KMS-11 (cell line): ENCODE measurements at regions not wholly inside any gene's neighbourhood (a gene's known extent, or its start where the extent isn't known, plus 50 kb on each side); places are given as distances from the start of the nearest gene placed in this dataset.

Experiments
- H2AFZ ChIP-seq: fragments of 200-600 bp; sonication (generic); 2 replicates; pipeline ENCODE4 v1.6.1; 2016; ENCODE audit warnings: antibody characterized with exemption, mixed run types, low read depth
- H3K27ac ChIP-seq: fragments of 200-600 bp; sonication (generic); 2 replicates; pipeline ENCODE4 v1.6.1; 2016; ENCODE audit warnings: mild to moderate bottlenecking, mixed run types
- H3K27me3 ChIP-seq: fragments of 200-600 bp; sonication (generic); 2 replicates; pipeline ENCODE4 v1.6.1; 2017; ENCODE audit warnings: mild to moderate bottlenecking, low read depth, mixed run types, moderate library complexity; ENCODE audit not compliant: insufficient read depth
- H3K36me3 ChIP-seq: fragments of 200-600 bp; sonication (generic); 2 replicates; pipeline ENCODE4 v1.6.1; 2017; ENCODE audit warnings: mild to moderate bottlenecking, mixed run types; ENCODE audit not compliant: insufficient read depth
- H3K4me1 ChIP-seq: fragments of 200-600 bp; sonication (generic); 2 replicates; pipeline ENCODE4 v1.6.1; 2016; ENCODE audit warnings: mild to moderate bottlenecking, low read depth, mixed run types; ENCODE audit not compliant: poor library complexity, severe bottlenecking
- H3K4me2 ChIP-seq: fragments of 200-600 bp; sonication (generic); 2 replicates; pipeline ENCODE4 v1.7.0; 2016; ENCODE audit warnings: mild to moderate bottlenecking, mixed run types
- H3K4me3 ChIP-seq: fragments of 200-600 bp; sonication (generic); IDR thresholded peaks from 2 replicates; pipeline ENCODE4 v1.6.1; 2017; ENCODE audit warnings: low read depth, low read length, mixed read lengths; ENCODE audit not compliant: insufficient read depth
- H3K79me2 ChIP-seq: fragments of 200-600 bp; sonication (generic); 2 replicates; pipeline ENCODE4 v1.6.1; 2016; ENCODE audit warnings: low read depth, mixed run types; ENCODE audit not compliant: insufficient read depth
- H3K9ac ChIP-seq: fragments of 200-600 bp; sonication (generic); 2 replicates; pipeline ENCODE4 v1.6.1; 2016; ENCODE audit warnings: mild to moderate bottlenecking, mixed run types
- H4K20me1 ChIP-seq: fragments of 200-600 bp; sonication (generic); 2 replicates; pipeline ENCODE4 v1.6.1; 2016; ENCODE audit warnings: mild to moderate bottlenecking, mixed run types; ENCODE audit not compliant: insufficient read depth
- CTCF ChIP-seq: fragments of 200-600 bp; sonication (generic); conservative IDR thresholded peaks from 2 replicates; pipeline ENCODE4 v1.6.1; 2017; ENCODE audit warnings: low read depth, mild to moderate bottlenecking, antibody characterized with exemption, low read length, moderate library complexity, mixed read lengths

GRCh38 chr5:133905424-133905823 lies 63.0 kb downstream of the C5orf15 start:
- TF ChIP-seq CTCF = no peak
- H2AFZ ChIP-seq = no peak overlapping the region
- H4K20me1 ChIP-seq = no peaks in the 10 kb centered on the region
- no peaks in the 10 kb centered on the region for H3K27me3 ChIP-seq
- H3K4me3 ChIP-seq = no peak overlapping the region
- no peak overlapping the region for H3K4me2 ChIP-seq
- H3K36me3 ChIP-seq = no peaks in the 10 kb centered on the region
- H3K4me1 ChIP-seq = no peaks in the 10 kb centered on the region
- no peak overlapping the region for H3K9ac ChIP-seq
- no peaks in the 10 kb centered on the region for H3K79me2 ChIP-seq
- H3K27ac ChIP-seq = no peak overlapping the region

GRCh38 chr5:133904641-133905040 lies 63.8 kb downstream of the C5orf15 start:
- Histone ChIP-seq H2AFZ (no peak overlapping the region), H3K4me1 (no peaks in the 10 kb centered on the region)
- TF ChIP-seq CTCF = no peak

GRCh38 chr5:133902511-133903118 lies 65.8 kb downstream of the C5orf15 start:
- no peak overlapping the region for H2AFZ ChIP-seq
- no peak for TF ChIP-seq CTCF
- H3K9ac ChIP-seq = no peak overlapping the region
- H4K20me1 ChIP-seq = no peaks in the 10 kb centered on the region
- no peaks in the 10 kb centered on the region for H3K27me3 ChIP-seq
- H3K79me2 ChIP-seq = no peaks in the 10 kb centered on the region
- no peak overlapping the region for H3K4me3 ChIP-seq
- H3K4me2 ChIP-seq = no peak overlapping the region
- H3K27ac ChIP-seq = no peak overlapping the region
- no peaks in the 10 kb centered on the region for H3K36me3 ChIP-seq
- H3K4me1 ChIP-seq = peaks cover under 1% of the 10 kb centered on the region

More at GRCh38 chr5:133904641-133905040, 63.8 kb downstream of the C5orf15 start:
- Histone ChIP-seq H3K4me3 (no peak overlapping the region), H4K20me1 (no peaks in the 10 kb centered on the region), H3K4me2 (no peak overlapping the region), H3K36me3 (no peaks in the 10 kb centered on the region), H3K79me2 (no peaks in the 10 kb centered on the region), H3K27ac (no peak overlapping the region), H3K9ac (no peak overlapping the region), H3K27me3 (no peaks in the 10 kb centered on the region)

- H3K27me3 ChIP-seq = no peaks in the 10 kb centered on the region
- H4K20me1 ChIP-seq = no peaks in the 10 kb centered on the region
- no peaks in the 10 kb centered on the region for H3K36me3 ChIP-seq
- no peak for TF ChIP-seq CTCF
- H3K79me2 ChIP-seq = no peaks in the 10 kb centered on the region
- H3K4me3 ChIP-seq = no peak overlapping the region
- H3K27ac ChIP-seq = no peak overlapping the region
- H2AFZ ChIP-seq = no peak overlapping the region
- H3K4me1 ChIP-seq = peaks cover 20% of the 10 kb centered on the region
- H3K9ac ChIP-seq = no peak overlapping the region
- H3K4me2 ChIP-seq = no peak overlapping the region
Observed at GRCh38 chr5:133900534-133901270, 67.7 kb downstream of the C5orf15 start.
